SK-N-SH (cell line): ENCODE measurements at regions not wholly inside any gene's neighbourhood (a gene's known extent, or its start where the extent isn't known, plus 50 kb on each side); places are given as distances from the start of the nearest gene placed in this dataset.

Experiments
- CTCF ChIP-seq: fragments of 200-600 bp; sonication (generic); IDR thresholded peaks from 2 replicates; pipeline ENCODE4 v1.6.1; 2017; ENCODE audit warnings: antibody characterized with exemption, mild to moderate bottlenecking, moderate library complexity
- EP300 ChIP-seq, 2 experiments: IDR thresholded peaks; 2 replicates each; pipeline versions ENCODE4 v1.4.0 to v1.6.1; 2012; ENCODE audit warnings: borderline replicate concordance in 1 of 2, low read depth in 1 of 2, low read length in 1 of 2
- GABPA ChIP-seq: IDR thresholded peaks from 2 replicates; pipeline ENCODE4 v1.4.0; 2012; ENCODE audit warnings: low read depth, mild to moderate bottlenecking
- PBX3 ChIP-seq: IDR thresholded peaks from 2 replicates; pipeline ENCODE4; 2012
- POLR2AphosphoS5 ChIP-seq: IDR thresholded peaks from 2 replicates; pipeline ENCODE4 v1.6.1; 2012; ENCODE audit warnings: low read depth, low read length
- REST ChIP-seq: IDR thresholded peaks from 2 replicates; pipeline ENCODE4 v1.6.1; 2012; ENCODE audit warnings: mild to moderate bottlenecking, low read depth, low read length, moderate library complexity
- TAF1 ChIP-seq: IDR thresholded peaks from 2 replicates; pipeline ENCODE4 v1.6.1; 2012; ENCODE audit warnings: low read depth, mild to moderate bottlenecking, low read length, moderate library complexity, borderline replicate concordance
- TCF12 ChIP-seq: IDR thresholded peaks from 2 replicates; pipeline ENCODE4 v1.4.0; 2012
- USF1 ChIP-seq: IDR thresholded peaks from 2 replicates; pipeline ENCODE4 v1.4.0; 2012; ENCODE audit warnings: low read depth, borderline replicate concordance
- USF2 ChIP-seq: fragments of 150-350 bp; IDR thresholded peaks from 2 replicates; pipeline ENCODE4 v1.6.1; 2017; ENCODE audit warnings: antibody characterized with exemption, low read length, low read depth, borderline replicate concordance
- ZBTB33 ChIP-seq: IDR thresholded peaks from 2 replicates; pipeline ENCODE4 v1.4.0; 2012; ENCODE audit warnings: low read depth, borderline replicate concordance

- TF ChIP-seq CTCF (no peak), TAF1 (no peak), GABPA (no peak), USF2 (no peak), EP300 (IDR thresholded peaks at IDR 0.05; ENCODE audit: borderline replicate concordance in 1 of 2, low read depth in 1 of 2, low read length in 1 of 2) (no peak), USF1 (no peak), POLR2AphosphoS5 (no peak), PBX3 (no peak), ZBTB33 (no peak), REST (no peak), TCF12 (no peak)
Measured at GRCh38 chr4:162274354-162274753, 110.6 kb upstream of the FSTL5 start.
